ENCODE measurements at regions not wholly inside any gene's neighbourhood (a gene's known extent, or its start where the extent isn't known, plus 50 kb on each side); places are given as distances from the start of the nearest gene placed in this dataset.

- Histone ChIP-seq H3K27ac (no peak overlapping the region), H3K9me3 (no peaks in the 10 kb centered on the region), H3K27me3 (no peaks in the 10 kb centered on the region), H3K4me1 (peaks cover 0 to 7% (median 0%) of the 10 kb centered on the region in 4 donors), H3K4me3 (no peak overlapping the region), H3K36me3 (no peaks in the 10 kb centered on the region)
- DNase-seq: no peak
- intact Hi-C loops (cut with DNase I; ENCODE audit: low total_unique reads): no loop called here
- TF ChIP-seq POLR2A (IDR thresholded peaks at IDR 0.05): no peak
- TF ChIP-seq, protein P1, sequence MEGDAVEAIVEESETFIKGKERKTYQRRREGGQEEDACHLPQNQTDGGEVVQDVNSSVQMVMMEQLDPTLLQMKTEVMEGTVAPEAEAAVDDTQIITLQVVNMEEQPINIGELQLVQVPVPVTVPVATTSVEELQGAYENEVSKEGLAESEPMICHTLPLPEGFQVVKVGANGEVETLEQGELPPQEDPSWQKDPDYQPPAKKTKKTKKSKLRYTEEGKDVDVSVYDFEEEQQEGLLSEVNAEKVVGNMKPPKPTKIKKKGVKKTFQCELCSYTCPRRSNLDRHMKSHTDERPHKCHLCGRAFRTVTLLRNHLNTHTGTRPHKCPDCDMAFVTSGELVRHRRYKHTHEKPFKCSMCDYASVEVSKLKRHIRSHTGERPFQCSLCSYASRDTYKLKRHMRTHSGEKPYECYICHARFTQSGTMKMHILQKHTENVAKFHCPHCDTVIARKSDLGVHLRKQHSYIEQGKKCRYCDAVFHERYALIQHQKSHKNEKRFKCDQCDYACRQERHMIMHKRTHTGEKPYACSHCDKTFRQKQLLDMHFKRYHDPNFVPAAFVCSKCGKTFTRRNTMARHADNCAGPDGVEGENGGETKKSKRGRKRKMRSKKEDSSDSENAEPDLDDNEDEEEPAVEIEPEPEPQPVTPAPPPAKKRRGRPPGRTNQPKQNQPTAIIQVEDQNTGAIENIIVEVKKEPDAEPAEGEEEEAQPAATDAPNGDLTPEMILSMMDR (IDR thresholded peaks at IDR 0.05): no peak
- no peak for TF ChIP-seq EP300 (IDR thresholded peaks at IDR 0.05)
- TF ChIP-seq POLR2AphosphoS5 (IDR thresholded peaks at IDR 0.05): no peak
- WGBS, 5 donors: 61 to 77% (median 69%) methylated on average over 2 of the region's 2 CpGs
Observed at GRCh38 chr12:97940629-97941028, 478.0 kb downstream of the RMST start.

DNA sequence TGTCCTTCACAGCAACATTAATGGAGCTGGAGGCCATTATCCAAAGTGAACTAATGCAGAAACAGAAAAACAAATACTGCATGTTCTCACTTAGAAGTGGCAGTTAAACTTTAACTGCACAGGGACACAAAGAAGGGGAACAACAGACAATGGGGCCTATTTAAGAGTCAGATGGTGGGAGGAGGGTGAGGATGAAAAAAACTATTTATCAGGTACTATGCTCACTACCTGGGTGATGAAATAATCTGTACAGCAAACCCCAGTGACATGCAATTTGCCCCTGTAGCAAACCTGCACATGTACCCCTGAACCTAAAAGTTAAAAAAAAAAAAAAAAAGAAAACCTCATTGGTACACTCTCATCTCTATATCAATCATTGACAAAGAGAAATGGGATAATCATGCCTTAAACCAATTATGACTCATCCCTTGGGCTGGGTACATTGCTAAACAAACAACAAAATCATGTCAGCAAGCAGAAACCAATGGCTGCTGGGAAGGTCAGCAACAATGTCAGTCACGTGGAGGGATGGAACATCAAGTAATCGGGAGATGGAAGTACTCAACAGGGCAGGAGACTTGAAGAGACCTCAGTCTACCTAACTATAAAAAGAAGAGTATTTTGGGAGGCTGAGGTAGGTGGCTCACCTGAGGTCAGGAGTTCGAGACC, 479.2 kb downstream of the RMST start:
- H3K4me1 ChIP-seq: peaks cover 0 to 7% (median 0%) of the 10 kb centered on the region in 4 donors
- H3K4me3 ChIP-seq: no peak overlapping the region
- DNase-seq: no peak
- no peaks in the 10 kb centered on the region for H3K9me3 ChIP-seq
- H3K27ac ChIP-seq: no peak overlapping the region
- 82 to 92% (median 88%) methylated on average over 3 of the region's 3 CpGs for WGBS, 5 donors
- TF ChIP-seq, protein P1 (IDR thresholded peaks at IDR 0.05): no peak
- TF ChIP-seq POLR2AphosphoS5 (IDR thresholded peaks at IDR 0.05): no peak
- no peak for TF ChIP-seq EP300 (IDR thresholded peaks at IDR 0.05)
- intact Hi-C loops (cut with DNase I; ENCODE audit: low total_unique reads): no loop called here
- no peaks in the 10 kb centered on the region for H3K36me3 ChIP-seq
- no peaks in the 10 kb centered on the region for H3K27me3 ChIP-seq

- WGBS, 5 donors: 48 to 72% (median 55%) methylated on average over 1 of the region's 1 CpG
- H3K4me3 ChIP-seq: no peak overlapping the region
Observed at GRCh38 chr12:97943359-97943758, 480.8 kb downstream of the RMST start.

DNA sequence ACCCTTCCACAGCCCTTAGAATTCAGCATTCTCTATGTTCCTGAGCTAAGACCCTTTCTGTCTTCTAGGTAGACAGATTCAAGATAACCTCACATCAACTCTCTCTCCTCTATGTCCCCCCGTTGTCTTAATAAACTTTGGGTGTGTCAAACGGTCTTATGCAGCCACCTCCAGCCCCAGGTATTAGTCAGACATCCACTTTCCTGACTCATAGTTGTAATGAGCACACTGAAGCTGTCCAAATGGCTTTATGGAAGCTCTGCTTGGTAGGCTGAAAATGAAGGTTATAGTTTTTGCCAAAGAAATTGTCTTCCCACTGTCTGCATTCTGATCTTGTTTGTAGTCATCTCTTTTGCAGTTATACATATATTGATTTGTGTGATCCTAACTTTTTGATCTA, 482.0 kb downstream of the RMST start:
- H3K36me3 ChIP-seq: no peaks in the 10 kb centered on the region
- 47 to 59% (median 50%) methylated on average over 2 of the region's 2 CpGs for WGBS, 5 donors
- intact Hi-C loops (cut with DNase I; ENCODE audit: low total_unique reads): no loop called here
- H3K27me3 ChIP-seq: no peaks in the 10 kb centered on the region
- TF ChIP-seq POLR2AphosphoS5 (IDR thresholded peaks at IDR 0.05) (no peak), POLR2A (IDR thresholded peaks at IDR 0.05) (no peak), EP300 (IDR thresholded peaks at IDR 0.05) (no peak)
- TF ChIP-seq, protein P1 (IDR thresholded peaks at IDR 0.05): no peak
- DNase-seq: no peak
- H3K9me3 ChIP-seq: peaks cover 0 to 18% (median 6%) of the 10 kb centered on the region in 4 donors
- H3K4me3 ChIP-seq: no peak overlapping the region
- no peak overlapping the region for H3K27ac ChIP-seq
- H3K4me1 ChIP-seq: no peaks in the 10 kb centered on the region

More at GRCh38 chr12:97943359-97943758, 480.8 kb downstream of the RMST start:
- H3K27ac ChIP-seq: no peak overlapping the region
- H3K4me1 ChIP-seq: peaks cover 0 to under 1% (median 0%) of the 10 kb centered on the region in 4 donors
- H3K27me3 ChIP-seq: no peaks in the 10 kb centered on the region
- H3K36me3 ChIP-seq: no peaks in the 10 kb centered on the region
- intact Hi-C loops (cut with DNase I; ENCODE audit: low total_unique reads): no loop called here
- DNase-seq: no peak
- H3K9me3 ChIP-seq: peaks cover 0 to 14% (median 3%) of the 10 kb centered on the region in 4 donors
- TF ChIP-seq, protein P1 (IDR thresholded peaks at IDR 0.05): no peak
- no peak for TF ChIP-seq POLR2A (IDR thresholded peaks at IDR 0.05)
- TF ChIP-seq POLR2AphosphoS5 (IDR thresholded peaks at IDR 0.05): no peak
- TF ChIP-seq EP300 (IDR thresholded peaks at IDR 0.05): no peak

All from stomach (tissue), 8 donors.